Keratinocyte (primary cell): ENCODE measurements at regions not wholly inside any gene's neighbourhood (a gene's known extent, or its start where the extent isn't known, plus 50 kb on each side); places are given as distances from the start of the nearest gene placed in this dataset.

Source experiments
- DNase-seq: peaks from one replicate; pipeline ENCODE4 v3.0.0-alpha.2; 2011; ENCODE audit warnings: low read depth, missing footprints, low spot score
- FAIRE-seq: peaks from 2 replicates; lab custom pipeline; 2011; peaks lifted over from hg19 to GRCh38; lab: Jason Lieb, UNC
- H2AFZ ChIP-seq: 2 replicates; pipeline ENCODE4 v1.6.0; 2012; ENCODE audit warnings: low read length, control low read depth, inconsistent platforms; ENCODE audit not compliant: control insufficient read depth
- H3K27ac ChIP-seq: 2 replicates; pipeline ENCODE4 v1.5.1; 2011; ENCODE audit warnings: low read length; ENCODE audit not compliant: control insufficient read depth, insufficient read depth
- H3K27me3 ChIP-seq: 3 replicates; pipeline ENCODE4 v1.6.0; 2011; ENCODE audit warnings: low read length; ENCODE audit not compliant: control insufficient read depth, insufficient read depth; ENCODE audit errors: extremely low read depth
- H3K36me3 ChIP-seq, 2 experiments: 2 replicates in 1 of 2; 3 replicates in 1 of 2; pipeline ENCODE4 v1.5.1; 2011; ENCODE audit warnings: low read length in 2 of 2, mild to moderate bottlenecking in 1 of 2; ENCODE audit not compliant: control insufficient read depth in 2 of 2, insufficient read depth in 2 of 2; ENCODE audit errors: extremely low read depth in 1 of 2
- H3K4me1 ChIP-seq: 3 replicates; pipeline ENCODE4 v1.5.1; 2011; ENCODE audit warnings: low read length; ENCODE audit not compliant: control insufficient read depth, insufficient read depth; ENCODE audit errors: extremely low read depth
- H3K4me2 ChIP-seq: 3 replicates; pipeline ENCODE4 v1.6.0; 2011; ENCODE audit warnings: low read depth, low read length; ENCODE audit not compliant: control insufficient read depth, insufficient read depth; ENCODE audit errors: extremely low read depth
- H3K4me3 ChIP-seq, 3 experiments: fragments of 200-600 bp in 1 of 3; sonication (generic) in 1 of 3; 2 replicates in 2 of 3; 3 replicates in 1 of 3; pipeline ENCODE4 v1.5.1; 2011 to 2016; ENCODE audit warnings: low read length in 3 of 3, mild to moderate bottlenecking in 3 of 3, control low read depth in 2 of 3, inconsistent platforms in 1 of 3, low read depth in 1 of 3, mixed read lengths in 1 of 3, mixed run types in 1 of 3, moderate library complexity in 1 of 3; ENCODE audit not compliant: control insufficient read depth in 2 of 3, insufficient read depth in 2 of 3; ENCODE audit errors: extremely low read depth in 1 of 3
- H3K79me2 ChIP-seq: 2 replicates; pipeline ENCODE4 v1.6.0; 2012; ENCODE audit warnings: low read length; ENCODE audit not compliant: control insufficient read depth, insufficient read depth
- H3K9ac ChIP-seq: 3 replicates; pipeline ENCODE4 v1.6.0; 2011; ENCODE audit warnings: low read length; ENCODE audit not compliant: control insufficient read depth, insufficient read depth; ENCODE audit errors: extremely low read depth
- H3K9me1 ChIP-seq: 3 replicates; pipeline ENCODE4 v1.6.0; 2011; ENCODE audit warnings: low read length; ENCODE audit not compliant: control insufficient read depth, insufficient read depth; ENCODE audit errors: extremely low read depth
- H3K9me3 ChIP-seq: 2 replicates; pipeline ENCODE4 v1.5.1; 2012; ENCODE audit warnings: low read depth, low read length; ENCODE audit not compliant: control insufficient read depth
- H4K20me1 ChIP-seq: 3 replicates; pipeline ENCODE4 v1.6.0; 2011; ENCODE audit warnings: low read length; ENCODE audit not compliant: control insufficient read depth, insufficient read depth; ENCODE audit errors: extremely low read depth
- CTCF ChIP-seq, 3 experiments: IDR thresholded peaks in 1 of 3; conservative IDR thresholded peaks in 1 of 3; optimal IDR thresholded peaks in 1 of 3; 2 replicates in 2 of 3; 3 replicates in 1 of 3; pipeline versions ENCODE3 to v1.5.1; 2011; ENCODE audit warnings: low read length in 3 of 3, mild to moderate bottlenecking in 3 of 3, moderate library complexity in 2 of 3, control low read depth in 1 of 3, inconsistent platforms in 1 of 3; ENCODE audit not compliant: insufficient read depth in 2 of 3; ENCODE audit errors: extremely low read depth in 1 of 3
- EZH2 ChIP-seq: IDR thresholded peaks from one replicate; pipeline ENCODE4 v1.6.1; 2012; ENCODE audit warnings: inconsistent platforms, mild to moderate bottlenecking, low read length, moderate library complexity
- dilution Hi-C: fragments of 300-500 bp; cut with MboI; formaldehyde crosslinking; loops from one replicate; pipeline ENCODE4 v1.7.0; 2020; ENCODE audit warnings: low sequenced_read_pairs; ENCODE audit not compliant: extremely low pct_ligation_motif_present

- peak; percentile 74 for FAIRE-seq
- no peaks in the 10 kb centered on the region for H3K79me2 ChIP-seq
- H3K27me3 ChIP-seq: no peaks in the 10 kb centered on the region
- H3K4me3 ChIP-seq: peak overlapping the region in 1 of 3 experiments; percentile 19
- DNase-seq: no peak
- H3K9me1 ChIP-seq: no peaks in the 10 kb centered on the region
- H3K4me2 ChIP-seq: peak overlapping the region; percentile 54
- dilution Hi-C loops: no loop called here
- no peak overlapping the region for H3K27ac ChIP-seq
- H3K4me1 ChIP-seq: peaks cover 8% of the 10 kb centered on the region
- peak overlapping the region; percentile 48 for H2AFZ ChIP-seq
- no peak overlapping the region for H3K9ac ChIP-seq
- TF ChIP-seq CTCF (optimal IDR thresholded peaks at IDR 0.05 in 1 of 3, IDR thresholded peaks at IDR 0.05 in 1 of 3, conservative IDR thresholded peaks at IDR 0.05 in 1 of 3; ENCODE audit: extremely low read depth in 1 of 3, insufficient read depth in 2 of 3, low read length in 3 of 3) (peak in 1 of 3 experiments; percentile 9), EZH2 (no peak)
- H3K9me3 ChIP-seq: no peaks in the 10 kb centered on the region
- H3K36me3 ChIP-seq: no peaks in the 10 kb centered on the region
- no peaks in the 10 kb centered on the region for H4K20me1 ChIP-seq
Measured at GRCh38 chr7:13115157-13115772, 427.8 kb downstream of the ARL4A start.

GRCh38 chr7:13115855-13116254 is 428.4 kb downstream of the ARL4A start:
- no peak overlapping the region for H3K4me2 ChIP-seq
- no peak overlapping the region for H3K9ac ChIP-seq
- no peak overlapping the region for H3K4me3 ChIP-seq
- no peak for DNase-seq
- no peak overlapping the region for H2AFZ ChIP-seq
- no peaks in the 10 kb centered on the region for H3K36me3 ChIP-seq
- dilution Hi-C loops: no loop called here
- TF ChIP-seq CTCF (optimal IDR thresholded peaks at IDR 0.05 in 1 of 3, IDR thresholded peaks at IDR 0.05 in 1 of 3, conservative IDR thresholded peaks at IDR 0.05 in 1 of 3; ENCODE audit: extremely low read depth in 1 of 3, insufficient read depth in 2 of 3, low read length in 3 of 3) (no peak), EZH2 (no peak)
- no peaks in the 10 kb centered on the region for H3K9me3 ChIP-seq
- no peaks in the 10 kb centered on the region for H3K27me3 ChIP-seq
- no peaks in the 10 kb centered on the region for H4K20me1 ChIP-seq
- H3K9me1 ChIP-seq: no peaks in the 10 kb centered on the region
- H3K79me2 ChIP-seq: no peaks in the 10 kb centered on the region
- no peak overlapping the region for H3K27ac ChIP-seq
- H3K4me1 ChIP-seq: peaks cover 8% of the 10 kb centered on the region
- FAIRE-seq: no peak
